KMS-11 (cell line): ENCODE measurements at regions not wholly inside any gene's neighbourhood (a gene's known extent, or its start where the extent isn't known, plus 50 kb on each side); places are given as distances from the start of the nearest gene placed in this dataset.

Experiments used
- H2AFZ ChIP-seq: fragments of 200-600 bp; sonication (generic); 2 replicates; pipeline ENCODE4 v1.6.1; 2016; ENCODE audit warnings: antibody characterized with exemption, mixed run types, low read depth
- H3K27ac ChIP-seq: fragments of 200-600 bp; sonication (generic); 2 replicates; pipeline ENCODE4 v1.6.1; 2016; ENCODE audit warnings: mild to moderate bottlenecking, mixed run types
- H3K27me3 ChIP-seq: fragments of 200-600 bp; sonication (generic); 2 replicates; pipeline ENCODE4 v1.6.1; 2017; ENCODE audit warnings: mild to moderate bottlenecking, low read depth, mixed run types, moderate library complexity; ENCODE audit not compliant: insufficient read depth
- H3K36me3 ChIP-seq: fragments of 200-600 bp; sonication (generic); 2 replicates; pipeline ENCODE4 v1.6.1; 2017; ENCODE audit warnings: mild to moderate bottlenecking, mixed run types; ENCODE audit not compliant: insufficient read depth
- H3K4me1 ChIP-seq: fragments of 200-600 bp; sonication (generic); 2 replicates; pipeline ENCODE4 v1.6.1; 2016; ENCODE audit warnings: mild to moderate bottlenecking, low read depth, mixed run types; ENCODE audit not compliant: poor library complexity, severe bottlenecking
- H3K4me2 ChIP-seq: fragments of 200-600 bp; sonication (generic); 2 replicates; pipeline ENCODE4 v1.7.0; 2016; ENCODE audit warnings: mild to moderate bottlenecking, mixed run types
- H3K4me3 ChIP-seq: fragments of 200-600 bp; sonication (generic); IDR thresholded peaks from 2 replicates; pipeline ENCODE4 v1.6.1; 2017; ENCODE audit warnings: low read depth, low read length, mixed read lengths; ENCODE audit not compliant: insufficient read depth
- H3K79me2 ChIP-seq: fragments of 200-600 bp; sonication (generic); 2 replicates; pipeline ENCODE4 v1.6.1; 2016; ENCODE audit warnings: low read depth, mixed run types; ENCODE audit not compliant: insufficient read depth
- H3K9ac ChIP-seq: fragments of 200-600 bp; sonication (generic); 2 replicates; pipeline ENCODE4 v1.6.1; 2016; ENCODE audit warnings: mild to moderate bottlenecking, mixed run types
- H4K20me1 ChIP-seq: fragments of 200-600 bp; sonication (generic); 2 replicates; pipeline ENCODE4 v1.6.1; 2016; ENCODE audit warnings: mild to moderate bottlenecking, mixed run types; ENCODE audit not compliant: insufficient read depth
- CTCF ChIP-seq: fragments of 200-600 bp; sonication (generic); conservative IDR thresholded peaks from 2 replicates; pipeline ENCODE4 v1.6.1; 2017; ENCODE audit warnings: low read depth, mild to moderate bottlenecking, antibody characterized with exemption, low read length, moderate library complexity, mixed read lengths

- Histone ChIP-seq H3K36me3 (no peaks in the 10 kb centered on the region), H4K20me1 (no peaks in the 10 kb centered on the region), H3K4me2 (no peak overlapping the region), H3K9ac (no peak overlapping the region), H3K79me2 (no peaks in the 10 kb centered on the region), H2AFZ (no peak overlapping the region), H3K27me3 (no peaks in the 10 kb centered on the region), H3K4me1 (no peaks in the 10 kb centered on the region), H3K4me3 (no peak overlapping the region), H3K27ac (no peak overlapping the region)
- TF ChIP-seq CTCF: no peak
Observed at GRCh38 chr10:62627983-62628382, 176.5 kb upstream of the ADO start.

- no peak overlapping the region for H2AFZ ChIP-seq
- no peaks in the 10 kb centered on the region for H4K20me1 ChIP-seq
- H3K4me3 ChIP-seq: no peak overlapping the region
- H3K4me1 ChIP-seq: no peaks in the 10 kb centered on the region
- no peak overlapping the region for H3K9ac ChIP-seq
- H3K79me2 ChIP-seq: no peaks in the 10 kb centered on the region
- H3K27ac ChIP-seq: no peak overlapping the region
- no peak overlapping the region for H3K4me2 ChIP-seq
- no peak for TF ChIP-seq CTCF
- no peaks in the 10 kb centered on the region for H3K27me3 ChIP-seq
- H3K36me3 ChIP-seq: no peaks in the 10 kb centered on the region
Observed at GRCh38 chr10:62631241-62631640, 173.3 kb upstream of the ADO start.

- Histone ChIP-seq H3K27me3 (no peaks in the 10 kb centered on the region), H2AFZ (no peak overlapping the region), H3K4me3 (no peak overlapping the region), H4K20me1 (no peaks in the 10 kb centered on the region), H3K4me1 (peaks cover 7% of the 10 kb centered on the region), H3K4me2 (no peak overlapping the region), H3K27ac (no peak overlapping the region), H3K36me3 (no peaks in the 10 kb centered on the region), H3K79me2 (no peaks in the 10 kb centered on the region), H3K9ac (no peak overlapping the region)
- TF ChIP-seq CTCF: no peak
Observed at GRCh38 chr10:62632071-62632809, 172.3 kb upstream of the ADO start.

GRCh38 chr10:62633976-62634375 is 170.5 kb upstream of the ADO start:
- no peaks in the 10 kb centered on the region for H3K27me3 ChIP-seq
- H4K20me1 ChIP-seq: no peaks in the 10 kb centered on the region
- H3K27ac ChIP-seq: no peak overlapping the region
- no peaks in the 10 kb centered on the region for H3K36me3 ChIP-seq
- no peak overlapping the region for H3K4me2 ChIP-seq
- no peak overlapping the region for H2AFZ ChIP-seq
- no peak overlapping the region for H3K9ac ChIP-seq
- no peak for TF ChIP-seq CTCF
- H3K4me3 ChIP-seq: no peak overlapping the region
- no peaks in the 10 kb centered on the region for H3K79me2 ChIP-seq
- peaks cover 19% of the 10 kb centered on the region for H3K4me1 ChIP-seq
